ENCODE measurements at regions not wholly inside any gene's neighbourhood (a gene's known extent, or its start where the extent isn't known, plus 50 kb on each side); places are given as distances from the start of the nearest gene placed in this dataset.
"Not testable (repeated sequence)": the region's sequence is repeated elsewhere in the genome, so short reads cannot be mapped to it uniquely, and the experiment has no call there.

DNA sequence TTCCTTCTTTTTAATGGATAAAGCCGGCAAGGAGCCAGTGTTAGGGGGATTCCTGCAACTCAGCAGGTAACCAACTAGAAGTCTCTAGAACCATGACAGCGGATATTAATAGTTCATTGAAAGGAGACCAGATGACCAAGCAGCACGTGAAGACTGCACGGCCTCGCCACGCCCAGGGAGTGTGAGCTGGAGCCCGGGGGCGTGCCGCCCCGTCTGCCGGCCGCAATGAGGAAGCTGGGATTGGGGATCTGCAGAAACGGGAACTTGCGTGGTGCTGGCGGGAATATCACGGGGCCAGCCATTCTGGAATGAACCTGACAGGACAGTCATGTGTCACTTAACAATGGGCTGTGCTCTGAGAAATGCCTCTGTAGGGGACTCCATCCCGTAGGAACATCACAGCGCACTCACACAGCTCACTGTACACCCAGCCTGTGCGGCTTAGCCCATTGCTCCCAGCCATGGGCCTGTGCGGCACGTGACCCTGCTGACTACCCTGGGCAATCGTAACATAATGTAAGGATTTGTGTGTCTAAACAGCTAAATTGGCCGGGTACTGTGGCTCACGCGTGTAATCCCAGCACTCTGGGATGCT is 4092.8 kb upstream of the TPTE start:
- not testable (repeated sequence) for H3K27ac Mint-ChIP-seq; H3K4me3 Mint-ChIP-seq; DNase-seq; H3K27me3 Mint-ChIP-seq (ENCODE audit: low read depth in 3 of 3); H3K9me3 Mint-ChIP-seq; H3K36me3 Mint-ChIP-seq; H3K4me1 Mint-ChIP-seq

DNA sequence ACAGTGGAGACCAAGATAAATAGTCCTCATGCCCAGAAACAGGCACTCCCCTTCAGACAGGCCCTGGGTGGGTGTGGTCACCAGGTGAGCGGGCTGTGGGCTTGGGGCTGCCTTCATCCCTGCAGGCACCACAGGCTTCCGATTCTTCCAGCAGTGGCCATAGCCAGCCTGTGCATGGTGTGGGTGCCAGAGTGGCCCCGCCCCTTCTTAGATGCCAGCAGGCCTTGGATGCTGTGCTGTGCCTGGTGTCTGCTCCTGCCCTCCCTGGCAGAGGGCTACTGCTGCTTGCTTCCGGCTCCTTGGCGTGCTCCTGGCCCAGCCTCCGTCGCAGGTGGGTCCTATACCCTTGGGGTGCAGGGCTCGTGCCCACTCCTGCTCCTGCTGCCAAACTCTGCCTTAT is 4091.5 kb upstream of the TPTE start:
- H3K36me3 Mint-ChIP-seq; DNase-seq; H3K9me3 Mint-ChIP-seq; H3K27ac Mint-ChIP-seq; H3K27me3 Mint-ChIP-seq (ENCODE audit: low read depth in 3 of 3); H3K4me3 Mint-ChIP-seq; H3K4me1 Mint-ChIP-seq: not testable (repeated sequence)

DNA sequence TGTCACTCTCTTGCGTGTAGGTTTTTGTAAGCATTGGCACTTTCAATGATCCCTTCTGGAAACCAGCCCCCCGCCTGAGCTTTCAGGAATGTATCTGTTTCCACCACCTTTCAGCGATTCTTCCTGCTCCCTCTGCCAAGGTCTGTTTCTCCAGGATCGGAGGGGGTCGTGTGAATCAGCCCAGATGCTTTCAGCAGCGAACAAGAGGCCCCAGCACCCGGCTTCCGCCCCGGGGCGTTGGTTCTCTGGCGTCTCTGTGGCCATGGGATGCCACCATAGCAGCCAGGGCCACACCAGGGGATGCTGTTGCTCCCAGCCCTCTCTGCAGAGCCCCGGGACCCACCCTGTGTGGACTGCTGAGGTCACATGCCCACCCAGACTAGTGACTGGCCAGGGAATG is 4088.2 kb upstream of the TPTE start:
- not testable (repeated sequence) for H3K9me3 Mint-ChIP-seq; DNase-seq; H3K36me3 Mint-ChIP-seq; H3K27me3 Mint-ChIP-seq (ENCODE audit: low read depth in 3 of 3); H3K4me1 Mint-ChIP-seq; H3K4me3 Mint-ChIP-seq; H3K27ac Mint-ChIP-seq

DNA sequence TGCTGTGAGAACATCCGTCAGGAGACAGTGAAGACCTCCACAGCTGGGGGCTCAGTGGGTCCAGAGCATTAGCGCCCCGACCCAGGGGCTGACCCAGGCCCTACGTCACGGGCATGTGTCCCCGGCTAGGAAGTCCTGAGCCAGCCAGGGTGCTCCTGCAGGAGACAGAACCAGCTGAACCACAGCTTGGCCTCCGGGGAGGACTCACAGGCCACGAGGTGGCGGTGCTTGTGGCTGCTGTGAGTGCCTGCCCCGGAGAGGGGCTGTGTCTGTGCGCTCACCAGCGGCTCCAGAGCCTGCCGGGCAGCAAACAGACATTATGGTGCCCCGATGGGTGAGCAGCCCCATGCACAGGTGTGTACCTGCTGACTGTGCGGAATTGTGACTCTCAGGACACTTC is 4085.2 kb upstream of the TPTE start:
- not testable (repeated sequence) for H3K9me3 Mint-ChIP-seq; H3K27ac Mint-ChIP-seq; H3K4me3 Mint-ChIP-seq; DNase-seq; H3K36me3 Mint-ChIP-seq; H3K4me1 Mint-ChIP-seq; H3K27me3 Mint-ChIP-seq (ENCODE audit: low read depth in 3 of 3)

DNA sequence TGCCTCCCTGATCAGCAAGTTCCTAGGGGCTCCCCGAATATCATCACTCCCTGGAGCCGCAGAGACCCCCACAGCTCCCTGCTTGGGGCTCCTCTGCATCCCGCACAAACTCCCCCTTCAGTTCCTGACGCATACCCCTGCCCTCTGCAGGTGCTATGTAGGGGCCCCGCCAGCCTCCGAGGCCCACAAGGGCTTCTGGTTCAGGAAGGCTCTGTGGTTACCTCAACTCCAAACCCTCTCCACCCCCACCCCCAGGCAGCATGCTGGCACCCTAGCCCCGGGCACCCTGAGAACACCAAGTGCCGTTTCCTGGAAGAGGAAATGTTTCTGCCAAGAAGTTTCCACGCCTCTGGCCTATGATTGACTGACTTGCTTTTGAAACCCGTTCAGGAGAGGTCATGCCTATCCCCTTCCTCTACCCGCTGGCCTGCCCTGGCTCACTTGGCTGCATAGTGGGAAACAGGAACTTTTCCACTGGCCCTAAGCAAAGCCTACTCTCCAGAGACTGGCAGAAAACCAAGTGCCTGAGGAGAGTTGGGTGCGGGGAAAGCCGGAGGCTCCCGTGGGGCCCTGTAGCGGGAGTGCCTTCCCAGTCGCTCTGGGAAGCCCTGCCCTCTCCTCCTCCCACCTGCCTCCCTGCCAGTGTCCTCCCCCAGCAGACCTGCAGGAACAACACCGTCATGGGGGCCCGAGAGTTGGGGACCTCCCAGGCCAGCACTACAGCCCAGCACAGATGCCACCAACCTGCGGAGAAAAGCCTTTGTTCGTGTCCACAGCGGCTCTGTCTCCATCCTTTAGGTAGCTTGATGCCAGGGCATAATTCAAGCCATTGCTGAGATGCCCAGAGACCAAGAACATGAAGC is 4084.2 kb upstream of the TPTE start:
- H3K27me3 Mint-ChIP-seq (ENCODE audit: low read depth in 3 of 3); H3K9me3 Mint-ChIP-seq; H3K4me1 Mint-ChIP-seq; H3K36me3 Mint-ChIP-seq; DNase-seq: not testable (repeated sequence)
- H3K27ac Mint-ChIP-seq = peak overlapping the region in 1 of 6 donors; percentile 55
- peak overlapping the region in 1 of 5 donors; percentile 52 for H3K4me3 Mint-ChIP-seq

DNA sequence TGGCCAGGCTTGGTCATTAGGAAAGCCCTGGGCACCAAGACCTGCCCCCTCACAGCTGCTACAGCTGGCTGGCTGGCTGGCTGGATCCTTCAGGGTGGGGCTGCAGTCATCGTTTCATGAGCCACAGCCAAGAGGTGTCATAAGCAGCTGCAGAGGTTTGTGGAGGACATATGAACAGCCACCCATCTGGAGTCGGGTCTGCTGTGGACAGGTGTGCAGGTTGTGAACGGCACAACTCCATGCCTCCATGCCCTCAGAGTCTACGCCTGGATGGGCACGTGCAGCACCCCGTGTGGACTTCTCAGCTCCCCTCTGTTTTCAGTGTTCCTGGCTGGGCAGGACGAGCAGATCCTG is 4083.6 kb upstream of the TPTE start:
- H3K27ac Mint-ChIP-seq; H3K4me1 Mint-ChIP-seq; DNase-seq; H3K9me3 Mint-ChIP-seq; H3K4me3 Mint-ChIP-seq; H3K36me3 Mint-ChIP-seq; H3K27me3 Mint-ChIP-seq (ENCODE audit: low read depth in 3 of 3): not testable (repeated sequence)

DNA sequence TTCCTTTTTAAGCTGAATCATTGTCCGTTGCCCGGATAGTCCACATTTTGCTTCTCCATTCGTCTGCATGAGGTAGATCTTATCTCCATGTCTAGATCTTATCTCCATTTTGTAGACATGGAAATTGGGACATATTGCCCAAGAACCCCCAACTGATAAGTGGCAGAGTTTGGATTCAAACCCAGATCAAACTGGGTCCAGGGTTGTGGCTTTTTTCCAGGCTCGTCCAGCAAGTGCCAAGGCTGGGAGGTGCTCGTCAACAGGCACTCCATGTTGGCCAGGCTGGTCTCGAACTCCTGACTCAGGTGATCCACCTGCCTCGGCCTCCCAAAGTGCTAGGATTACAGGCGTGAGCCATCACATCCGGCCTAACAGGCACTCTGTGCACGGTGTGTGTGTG is 4082.3 kb upstream of the TPTE start:
- not testable (repeated sequence) for H3K9me3 Mint-ChIP-seq; H3K4me3 Mint-ChIP-seq; DNase-seq; H3K4me1 Mint-ChIP-seq; H3K27ac Mint-ChIP-seq; H3K36me3 Mint-ChIP-seq; H3K27me3 Mint-ChIP-seq (ENCODE audit: low read depth in 3 of 3)

DNA sequence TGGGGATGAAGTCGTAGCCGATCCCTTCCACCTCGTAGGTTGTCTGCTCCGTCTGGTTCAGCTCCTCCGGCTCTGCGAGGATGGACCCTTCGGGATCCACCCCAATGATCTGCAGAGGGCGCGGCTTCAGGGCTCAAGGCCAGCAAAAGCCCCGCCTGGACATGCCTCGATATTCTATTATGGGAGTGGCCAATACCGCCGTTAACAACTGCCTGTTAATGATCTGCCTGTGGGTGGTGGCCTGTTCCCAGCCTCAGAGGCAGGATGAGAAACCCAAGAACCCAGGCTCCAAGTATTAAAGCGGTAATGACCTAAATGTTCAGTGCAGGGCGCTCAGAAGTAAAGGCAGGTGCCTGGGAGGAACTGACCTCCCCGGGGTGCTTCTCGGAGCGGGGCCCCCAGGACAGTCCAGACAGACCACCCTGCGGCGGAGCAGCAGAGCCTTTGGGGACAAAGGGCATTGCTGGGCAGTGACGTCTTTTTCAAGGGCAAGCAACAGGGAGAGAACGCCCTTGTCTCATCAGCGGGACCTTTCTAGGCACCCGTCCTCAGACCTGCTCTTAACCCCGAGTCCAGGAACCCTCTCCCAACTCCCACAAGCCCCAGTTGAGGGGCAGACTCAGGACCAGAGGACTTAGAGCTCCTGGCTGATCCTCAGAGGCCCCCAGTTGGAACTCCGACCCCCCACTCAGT is 4066.6 kb upstream of the TPTE start:
- not testable (repeated sequence) for H3K4me1 Mint-ChIP-seq; H3K4me3 Mint-ChIP-seq; H3K36me3 Mint-ChIP-seq; H3K27ac Mint-ChIP-seq; DNase-seq; H3K9me3 Mint-ChIP-seq; H3K27me3 Mint-ChIP-seq (ENCODE audit: low read depth in 3 of 3)

DNA sequence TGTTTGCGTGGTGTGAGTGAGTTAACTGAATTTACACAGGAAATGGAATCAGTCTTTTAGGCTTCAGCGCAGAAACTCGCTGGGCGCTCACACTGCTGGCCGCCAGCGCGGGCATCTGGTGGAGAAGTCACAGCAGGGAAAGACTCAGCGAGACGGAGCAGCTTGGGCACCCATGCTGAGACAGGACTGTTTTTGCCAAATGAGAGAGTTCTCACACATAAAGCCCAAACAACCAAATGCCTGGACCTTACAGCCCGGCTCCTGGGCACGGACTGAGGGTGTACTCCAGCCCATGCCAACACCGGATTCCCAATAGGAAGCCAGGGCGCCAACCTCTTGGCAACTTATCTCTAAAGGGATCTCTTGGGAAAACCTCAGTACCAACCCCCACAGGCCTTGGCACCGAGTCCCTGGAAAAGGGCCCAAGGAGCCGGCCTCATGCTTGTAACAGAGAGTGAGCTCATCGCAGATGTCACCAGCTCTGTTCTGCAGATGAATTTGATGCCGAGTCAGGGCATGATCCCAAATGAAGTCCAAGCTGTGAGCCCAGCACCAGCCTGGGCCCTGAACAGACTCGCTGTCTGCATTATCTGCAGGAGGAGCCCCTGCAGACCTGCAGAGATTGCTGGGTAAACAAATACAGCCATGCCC is 4065.2 kb upstream of the TPTE start:
- H3K36me3 Mint-ChIP-seq; H3K9me3 Mint-ChIP-seq; H3K27me3 Mint-ChIP-seq (ENCODE audit: low read depth in 3 of 3); DNase-seq; H3K27ac Mint-ChIP-seq; H3K4me3 Mint-ChIP-seq; H3K4me1 Mint-ChIP-seq: not testable (repeated sequence)

DNA sequence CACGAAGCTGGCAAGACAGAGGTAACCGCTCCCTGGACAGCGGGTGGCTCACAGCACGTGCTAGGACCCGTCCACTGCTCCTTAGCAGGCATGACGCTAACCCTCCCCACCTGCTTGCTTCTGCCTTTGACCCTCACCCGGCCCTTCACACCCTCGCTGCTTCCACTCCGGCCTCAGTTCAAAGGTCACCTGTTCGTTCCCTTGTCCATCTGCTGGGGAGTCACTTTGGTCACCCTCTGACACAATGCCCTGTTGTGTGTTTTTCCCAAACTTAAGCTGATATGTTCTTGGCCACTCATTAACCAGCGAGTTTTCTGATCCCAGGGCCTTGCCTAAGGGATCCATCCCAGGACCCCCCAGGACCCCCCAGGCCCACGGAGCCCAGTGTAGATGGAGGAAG is 4061.6 kb upstream of the TPTE start:
- not testable (repeated sequence) for DNase-seq; H3K4me3 Mint-ChIP-seq; H3K27me3 Mint-ChIP-seq (ENCODE audit: low read depth in 3 of 3); H3K9me3 Mint-ChIP-seq; H3K27ac Mint-ChIP-seq; H3K36me3 Mint-ChIP-seq; H3K4me1 Mint-ChIP-seq

DNA sequence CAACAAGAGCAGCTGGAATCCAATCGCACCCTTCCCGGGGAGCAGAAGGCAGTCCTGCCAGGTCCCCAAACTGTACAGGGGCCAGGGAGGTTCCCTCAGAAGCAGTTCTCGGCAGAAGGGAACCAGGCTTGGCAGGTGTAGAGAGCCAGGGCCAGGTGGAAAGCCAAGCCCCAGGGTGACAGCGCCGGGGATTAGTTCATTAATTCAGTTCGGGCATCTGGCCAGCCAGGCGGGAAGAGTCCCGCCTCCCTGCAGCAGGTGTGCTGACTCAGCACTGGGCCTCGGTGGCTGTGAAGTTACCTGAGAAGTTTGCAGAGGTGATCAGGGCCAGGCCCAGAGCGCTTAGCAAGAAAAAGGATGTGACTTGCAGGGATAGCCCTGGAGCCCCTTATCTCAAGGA is 4060.0 kb upstream of the TPTE start:
- H3K36me3 Mint-ChIP-seq; H3K4me3 Mint-ChIP-seq; DNase-seq; H3K27ac Mint-ChIP-seq; H3K4me1 Mint-ChIP-seq; H3K9me3 Mint-ChIP-seq; H3K27me3 Mint-ChIP-seq (ENCODE audit: low read depth in 3 of 3): not testable (repeated sequence)

DNA sequence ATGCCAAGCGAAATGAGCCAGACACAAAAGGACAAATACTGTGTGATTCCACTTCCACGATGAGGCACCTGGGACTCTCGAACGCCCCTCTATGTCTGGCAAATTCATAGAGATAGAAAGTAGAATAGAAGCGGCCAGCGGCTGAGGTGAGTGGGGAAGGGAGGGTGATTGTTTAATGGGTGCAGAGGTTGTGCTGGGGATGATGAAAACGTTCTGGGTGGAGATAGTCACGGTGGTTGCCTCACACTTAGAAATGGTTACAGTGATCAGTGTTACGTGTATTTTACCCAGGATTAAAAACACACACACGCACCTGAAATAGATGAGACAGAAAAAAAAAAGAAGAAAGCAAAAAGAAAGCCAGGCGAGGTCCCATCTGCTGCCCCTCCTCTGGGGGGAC is 4057.0 kb upstream of the TPTE start:
- DNase-seq; H3K9me3 Mint-ChIP-seq; H3K27ac Mint-ChIP-seq; H3K4me3 Mint-ChIP-seq; H3K4me1 Mint-ChIP-seq; H3K36me3 Mint-ChIP-seq; H3K27me3 Mint-ChIP-seq (ENCODE audit: low read depth in 3 of 3): not testable (repeated sequence)

DNA sequence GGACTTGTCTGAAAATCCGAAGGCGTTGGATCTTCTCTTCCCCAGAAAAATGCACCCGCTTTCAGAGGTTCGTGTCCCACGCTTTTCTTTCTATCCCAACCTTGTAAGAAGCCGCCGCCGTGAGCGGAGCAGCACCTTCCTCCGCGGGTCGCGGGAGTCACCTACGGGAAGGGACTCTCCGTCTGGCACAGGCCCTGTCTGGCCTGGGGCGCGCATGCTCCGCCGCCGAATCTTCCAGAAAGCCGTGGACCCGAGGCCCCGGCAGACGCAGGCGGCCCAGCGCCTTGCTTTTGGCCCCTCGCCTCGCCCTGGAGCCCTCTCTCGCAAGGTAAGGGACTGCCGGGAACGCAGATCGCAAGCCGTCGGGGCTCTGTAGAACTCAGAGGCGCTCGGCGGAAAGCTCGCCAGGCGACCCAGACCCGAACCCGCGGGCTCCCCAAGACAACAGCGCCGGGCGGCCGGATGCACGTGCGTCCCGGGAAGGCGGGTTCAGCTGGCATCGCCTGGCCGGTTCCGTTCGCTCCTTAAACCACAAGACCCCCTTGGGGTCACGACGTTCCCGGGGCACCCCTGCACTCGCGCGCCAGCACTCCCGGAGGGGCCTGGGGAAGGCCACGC is 4055.2 kb upstream of the TPTE start:
- H3K36me3 Mint-ChIP-seq; H3K9me3 Mint-ChIP-seq; DNase-seq; H3K27me3 Mint-ChIP-seq (ENCODE audit: low read depth in 3 of 3); H3K4me1 Mint-ChIP-seq; H3K27ac Mint-ChIP-seq; H3K4me3 Mint-ChIP-seq: not testable (repeated sequence)

DNA sequence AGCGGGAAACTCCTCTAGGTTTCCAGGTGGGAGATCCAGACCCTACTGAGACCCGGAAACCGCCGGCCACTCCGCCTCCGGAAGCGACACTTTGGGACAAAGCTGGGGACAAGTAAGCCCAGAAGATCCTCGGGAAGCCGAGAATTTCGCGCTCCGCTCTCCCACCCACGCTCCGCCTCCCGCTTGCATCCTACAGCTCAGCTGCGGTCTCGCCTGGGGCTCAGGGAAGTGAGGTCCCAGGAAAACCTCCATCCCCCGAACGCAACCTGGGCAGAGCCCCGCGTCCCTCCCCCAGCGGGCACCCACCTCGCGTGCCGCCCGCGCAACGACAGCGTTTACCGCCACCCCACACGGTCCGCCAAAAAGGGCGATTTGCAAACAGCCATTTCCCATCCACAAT is 4054.7 kb upstream of the TPTE start:
- DNase-seq; H3K36me3 Mint-ChIP-seq; H3K27me3 Mint-ChIP-seq (ENCODE audit: low read depth in 3 of 3); H3K9me3 Mint-ChIP-seq; H3K4me1 Mint-ChIP-seq; H3K4me3 Mint-ChIP-seq; H3K27ac Mint-ChIP-seq: not testable (repeated sequence)
